Small intestine (tissue), 7 donors: ENCODE measurements at regions not wholly inside any gene's neighbourhood (a gene's known extent, or its start where the extent isn't known, plus 50 kb on each side); places are given as distances from the start of the nearest gene placed in this dataset.
A peak's percentile ranks its signal among the peaks of the same experiment; 100 is the strongest.

Experiments used
- DNase-seq, 2 donors: peaks; one replicate each; pipeline versions ENCODE4 v3.0.0 to v3.0.0-alpha.2; 2013
- FAIRE-seq: peaks from 2 replicates; lab custom pipeline; 2012; peaks lifted over from hg19 to GRCh38; lab: Jason Lieb, UNC
- H3K27ac ChIP-seq, 3 donors: one replicate each; pipeline ENCODE4 v1.5.1; 2013; ENCODE audit warnings: low read length in 2 of 3, mild to moderate bottlenecking in 2 of 3, control low read depth in 1 of 3, inconsistent platforms in 1 of 3, low read depth in 1 of 3, moderate library complexity in 1 of 3
- H3K27me3 ChIP-seq, 3 donors: one replicate each; pipeline ENCODE4 v1.6.1; 2013; ENCODE audit warnings: low read length in 3 of 3, inconsistent platforms in 1 of 3; ENCODE audit not compliant: control insufficient read depth in 3 of 3, insufficient read depth in 3 of 3
- H3K36me3 ChIP-seq, 3 donors: one replicate each; pipeline ENCODE4 v1.6.1; 2013; ENCODE audit warnings: low read length in 3 of 3, inconsistent platforms in 1 of 3, low read depth in 1 of 3, mild to moderate bottlenecking in 1 of 3, moderate library complexity in 1 of 3; ENCODE audit not compliant: control insufficient read depth in 3 of 3, insufficient read depth in 2 of 3
- H3K4me1 ChIP-seq, 3 donors: one replicate each; pipeline ENCODE4 v1.6.1; 2013; ENCODE audit warnings: low read length in 2 of 3, inconsistent platforms in 1 of 3, low read depth in 1 of 3, mild to moderate bottlenecking in 1 of 3, moderate library complexity in 1 of 3; ENCODE audit not compliant: control insufficient read depth in 3 of 3, insufficient read depth in 2 of 3
- H3K4me3 ChIP-seq, 3 donors: one replicate each; pipeline ENCODE4 v1.5.1; 2013; ENCODE audit warnings: low read length in 3 of 3, control low read depth in 1 of 3, inconsistent platforms in 1 of 3, low read depth in 1 of 3, mild to moderate bottlenecking in 1 of 3, moderate library complexity in 1 of 3
- H3K9me3 ChIP-seq, 2 donors: one replicate each; pipeline ENCODE4 v1.6.1; 2013; ENCODE audit warnings: low read depth in 1 of 2, low read length in 1 of 2; ENCODE audit not compliant: control insufficient read depth in 2 of 2, insufficient read depth in 1 of 2
- WGBS, 3 donors: extraction: QIAGEN DNeasy Blood & Tissue Kit; methylation state at CpG; one replicate each; pipeline ENCODE4 v1.1.7; 2013; 5-methylcytosine and 5-hydroxymethylcytosine counted together
- donor health status: healthy with polysubstance abuse.
- donor health status: control.
- donor health status: control.
- donor health status: Bipolar disorder and iron deficiency.
- donor health status: healthy.

DNA sequence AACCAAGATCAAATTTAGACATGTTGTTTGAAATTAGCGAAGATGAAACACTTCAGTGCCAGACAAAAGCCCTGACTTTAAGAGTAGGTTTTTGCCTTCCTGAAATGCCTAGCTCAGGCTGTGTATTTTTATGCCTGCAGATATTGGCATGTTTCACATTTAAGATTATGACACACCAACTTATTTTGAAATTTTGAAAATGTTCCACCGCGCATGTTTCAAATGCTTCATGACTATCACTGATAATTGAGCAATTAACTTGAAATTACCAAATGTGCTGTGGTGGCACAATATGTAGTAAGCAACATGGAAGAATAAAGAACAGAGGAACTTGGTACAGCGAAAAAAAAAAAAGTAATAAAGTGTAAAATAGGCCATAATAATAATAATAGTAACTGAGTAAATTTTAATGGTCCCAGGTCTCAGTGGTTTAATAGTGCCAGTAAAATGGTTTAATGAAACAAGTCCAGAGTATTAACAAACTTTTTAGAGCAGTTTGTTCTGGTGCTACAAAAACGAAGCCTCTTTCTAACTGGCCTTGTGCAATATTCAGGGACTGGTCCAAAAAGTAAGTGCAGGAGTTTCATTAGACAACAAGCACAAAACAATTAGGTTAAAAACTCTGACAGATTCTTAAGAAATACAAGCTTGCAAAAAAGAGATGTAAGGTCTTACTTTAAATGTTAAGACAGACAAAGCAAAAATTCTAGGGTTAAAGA is 112.5 kb upstream of the SOX6 start:
- Histone ChIP-seq H3K36me3 (no peaks in the 10 kb centered on the region), H3K27me3 (no peaks in the 10 kb centered on the region), H3K4me3 (no peak overlapping the region), H3K9me3 (no peaks in the 10 kb centered on the region), H3K4me1 (no peaks in the 10 kb centered on the region), H3K27ac (no peak overlapping the region)
- FAIRE-seq (no peak), DNase-seq (no peak)
- 86 to 91% (median 86%) methylated on average over 5 of the region's 5 CpGs for WGBS, 3 donors

DNA sequence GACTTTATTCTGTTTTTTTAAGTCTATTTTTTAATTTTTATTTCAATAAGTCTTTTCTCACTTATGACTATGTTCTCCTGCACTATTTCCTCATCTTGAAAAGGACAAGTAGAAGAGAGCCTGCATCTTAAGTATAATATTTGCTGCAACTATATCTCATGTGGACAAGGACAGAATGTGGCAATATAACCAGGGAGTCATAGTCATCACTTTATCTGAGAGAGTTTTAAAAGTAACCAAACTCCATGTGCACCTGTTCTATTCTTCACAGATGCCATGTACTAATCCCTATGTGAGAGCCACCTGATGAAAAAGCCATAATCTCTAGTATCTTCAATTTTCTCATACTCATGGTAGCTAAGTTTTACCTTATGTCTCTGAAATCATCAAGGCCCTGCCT is 104.2 kb upstream of the SOX6 start:
- DNase-seq (no peak), FAIRE-seq (no peak)
- Histone ChIP-seq H3K4me1 (no peaks in the 10 kb centered on the region), H3K27ac (no peak overlapping the region), H3K9me3 (no peaks in the 10 kb centered on the region), H3K27me3 (no peaks in the 10 kb centered on the region), H3K36me3 (no peaks in the 10 kb centered on the region), H3K4me3 (no peak overlapping the region)

DNA sequence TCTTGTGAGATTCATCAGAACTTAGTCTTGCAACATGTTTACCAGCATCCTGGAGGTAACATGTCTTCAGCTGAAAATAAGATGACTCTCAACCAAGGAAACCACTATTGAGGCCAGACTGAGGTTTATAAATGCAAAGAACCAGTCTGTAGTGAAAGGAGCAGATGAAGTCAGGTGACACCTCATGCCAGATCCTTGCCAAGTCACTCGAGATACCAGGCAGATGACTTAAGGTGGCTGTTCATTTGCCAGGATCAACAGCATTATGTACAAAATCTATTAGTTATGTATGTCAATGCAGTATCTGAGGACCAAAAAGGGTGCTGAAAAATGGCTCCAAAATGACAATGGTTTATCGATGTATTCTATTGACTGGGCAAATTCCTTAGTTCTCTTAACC is 100.0 kb upstream of the SOX6 start:
- Histone ChIP-seq H3K4me3 (no peak overlapping the region), H3K36me3 (no peaks in the 10 kb centered on the region), H3K27ac (no peak overlapping the region), H3K4me1 (no peaks in the 10 kb centered on the region), H3K9me3 (no peaks in the 10 kb centered on the region), H3K27me3 (no peaks in the 10 kb centered on the region)
- FAIRE-seq (no peak), DNase-seq (no peak)
- WGBS, 3 donors: 36 to 61% (median 52%) methylated on average over 2 of the region's 2 CpGs

DNA sequence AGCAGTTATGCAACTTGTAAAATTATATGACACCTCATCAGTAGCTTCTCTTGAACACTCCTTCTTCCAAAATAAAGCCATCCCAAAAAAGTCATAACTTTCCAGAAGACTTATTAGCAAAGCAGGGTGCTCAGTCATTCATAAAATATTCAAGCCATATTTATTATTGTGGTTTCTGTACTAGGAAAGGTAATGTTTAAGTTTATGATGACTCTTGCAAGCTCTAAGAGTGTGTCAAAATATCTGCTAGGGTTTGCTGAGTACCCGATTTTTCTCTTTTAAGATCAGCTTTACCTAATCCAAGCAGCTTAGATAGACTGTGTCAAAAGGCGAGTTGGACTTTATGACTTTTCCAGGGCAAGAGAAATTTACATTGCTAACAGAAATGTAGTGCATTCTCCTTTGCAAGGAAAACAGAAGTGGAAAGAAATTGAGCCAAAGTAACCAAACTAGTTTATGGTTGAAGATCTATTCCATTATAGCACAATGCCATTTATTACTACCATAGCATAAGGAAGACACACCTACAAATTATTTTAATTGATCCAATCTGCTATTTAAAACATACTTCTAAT is 98.0 kb upstream of the SOX6 start:
- H3K4me1 ChIP-seq: no peaks in the 10 kb centered on the region
- no peak for FAIRE-seq
- H3K9me3 ChIP-seq: no peaks in the 10 kb centered on the region
- H3K36me3 ChIP-seq: no peaks in the 10 kb centered on the region
- no peaks in the 10 kb centered on the region for H3K27me3 ChIP-seq
- H3K27ac ChIP-seq: no peak overlapping the region
- no peak overlapping the region for H3K4me3 ChIP-seq
- no peak for DNase-seq
- 46 to 65% (median 56%) methylated on average over 2 of the region's 2 CpGs for WGBS, 3 donors

DNA sequence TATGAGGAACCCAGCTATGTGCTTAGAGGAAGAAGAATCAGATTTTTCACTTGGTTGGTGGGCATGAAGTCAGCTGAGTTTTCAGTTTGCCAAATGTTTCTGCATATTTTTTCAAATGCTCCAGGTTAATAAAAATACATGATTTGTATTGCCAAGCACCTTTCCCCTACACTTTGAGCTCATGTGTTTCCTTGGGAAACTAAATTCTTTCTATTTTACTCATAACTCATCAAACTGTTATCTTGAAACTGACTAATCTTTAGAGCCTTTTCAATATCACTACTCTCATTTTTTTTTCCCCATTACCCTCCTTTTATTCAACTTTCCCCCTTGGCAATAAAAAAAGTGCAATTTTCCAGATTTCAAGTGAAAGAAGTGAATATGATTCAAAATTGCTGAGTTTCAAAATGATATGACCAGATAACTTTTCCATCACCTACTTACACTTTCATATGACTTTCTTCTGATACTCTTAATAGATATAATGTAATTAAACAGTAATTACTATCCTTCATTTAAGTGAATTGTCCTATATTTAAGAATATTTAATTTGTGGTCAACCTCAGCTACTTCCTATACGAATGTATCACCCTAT is 91.9 kb upstream of the SOX6 start:
- H3K27me3 ChIP-seq: no peaks in the 10 kb centered on the region
- H3K4me3 ChIP-seq: no peak overlapping the region
- DNase-seq (no peak), FAIRE-seq (no peak)
- 69 to 86% (median 75%) methylated on average over 1 of the region's 1 CpG for WGBS, 3 donors
- no peaks in the 10 kb centered on the region for H3K36me3 ChIP-seq
- no peaks in the 10 kb centered on the region for H3K4me1 ChIP-seq
- no peaks in the 10 kb centered on the region for H3K9me3 ChIP-seq
- no peak overlapping the region for H3K27ac ChIP-seq

DNA sequence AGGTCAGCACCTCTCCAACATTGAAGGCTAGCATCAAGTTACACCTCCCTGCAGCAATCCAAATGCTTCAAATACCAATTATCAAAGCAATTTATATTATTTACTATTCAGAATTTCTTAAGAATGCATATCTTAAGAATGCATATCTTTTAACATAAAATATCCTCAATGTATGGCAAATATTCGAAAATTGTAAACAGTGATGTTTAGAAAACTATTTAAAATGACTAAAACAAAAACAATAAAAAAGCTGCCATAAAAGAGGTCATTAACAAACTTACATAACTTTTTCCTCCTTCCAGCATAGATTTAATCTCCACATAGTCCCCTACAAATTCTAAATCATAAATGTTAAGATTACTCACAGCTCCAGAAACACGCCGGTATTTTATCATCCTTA is 85.1 kb upstream of the SOX6 start:
- H3K4me3 ChIP-seq: no peak overlapping the region
- FAIRE-seq: no peak
- no peaks in the 10 kb centered on the region for H3K4me1 ChIP-seq
- H3K9me3 ChIP-seq: no peaks in the 10 kb centered on the region
- no peaks in the 10 kb centered on the region for H3K27me3 ChIP-seq
- H3K27ac ChIP-seq: no peak overlapping the region
- no peak for DNase-seq
- H3K36me3 ChIP-seq: no peaks in the 10 kb centered on the region
- WGBS, 3 donors: 57 to 67% (median 66%) methylated on average over 3 of the region's 3 CpGs

DNA sequence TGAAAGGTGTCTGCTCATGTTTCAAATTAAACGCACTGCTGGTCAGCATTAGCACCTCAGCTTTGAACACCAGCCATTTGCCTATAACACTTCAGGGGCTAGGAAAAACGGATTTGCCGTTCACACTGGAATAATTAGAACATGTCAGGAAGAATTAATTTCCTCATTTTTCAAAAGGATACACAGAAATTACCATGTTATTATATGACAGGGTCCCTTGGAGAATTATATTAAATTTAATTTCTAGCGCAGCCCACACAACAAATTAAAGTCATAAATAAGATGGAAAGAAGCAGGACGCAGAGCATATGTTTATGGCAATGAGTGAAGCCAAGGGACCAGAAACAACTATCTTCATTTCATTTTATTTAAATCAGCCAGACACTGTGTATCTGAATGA is 83.8 kb upstream of the SOX6 start:
- no peak for FAIRE-seq
- Histone ChIP-seq H3K27me3 (no peaks in the 10 kb centered on the region), H3K9me3 (no peaks in the 10 kb centered on the region), H3K36me3 (no peaks in the 10 kb centered on the region), H3K4me3 (no peak overlapping the region), H3K4me1 (no peaks in the 10 kb centered on the region), H3K27ac (no peak overlapping the region)
- no peak for DNase-seq
- 86 to 94% (median 90%) methylated on average over 5 of the region's 5 CpGs for WGBS, 3 donors

DNA sequence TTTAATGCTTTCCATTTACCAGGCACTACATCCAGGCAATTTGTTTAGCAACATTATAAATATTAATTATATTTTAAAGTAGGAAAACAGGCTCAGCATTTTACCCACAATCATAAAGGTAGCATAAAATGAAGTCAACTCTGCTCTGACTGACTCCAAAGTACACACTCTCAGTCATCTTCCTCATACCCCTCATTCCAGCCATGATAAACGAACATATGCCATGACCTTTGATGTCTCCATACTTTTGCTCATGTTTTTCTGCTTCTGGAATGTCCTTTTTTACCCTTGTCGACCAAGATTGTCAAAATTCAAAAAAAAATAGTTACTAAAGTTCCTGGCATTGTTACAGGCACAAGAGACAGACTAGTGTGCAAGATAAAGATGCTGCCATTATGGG is 77.7 kb upstream of the SOX6 start:
- no peaks in the 10 kb centered on the region for H3K36me3 ChIP-seq
- peak; percentile 19 to 41 for DNase-seq
- no peak overlapping the region for H3K4me3 ChIP-seq
- H3K27ac ChIP-seq: no peak overlapping the region
- 19 to 28% (median 20%) methylated on average over 2 of the region's 2 CpGs for WGBS, 3 donors
- H3K4me1 ChIP-seq: no peaks in the 10 kb centered on the region
- H3K27me3 ChIP-seq: no peaks in the 10 kb centered on the region
- peaks cover 0 to 5% of the 10 kb centered on the region in 2 donors for H3K9me3 ChIP-seq
- FAIRE-seq: no peak
